ENCODE measurements at regions not wholly inside any gene's neighbourhood (a gene's known extent, or its start where the extent isn't known, plus 50 kb on each side); places are given as distances from the start of the nearest gene placed in this dataset.

DNA sequence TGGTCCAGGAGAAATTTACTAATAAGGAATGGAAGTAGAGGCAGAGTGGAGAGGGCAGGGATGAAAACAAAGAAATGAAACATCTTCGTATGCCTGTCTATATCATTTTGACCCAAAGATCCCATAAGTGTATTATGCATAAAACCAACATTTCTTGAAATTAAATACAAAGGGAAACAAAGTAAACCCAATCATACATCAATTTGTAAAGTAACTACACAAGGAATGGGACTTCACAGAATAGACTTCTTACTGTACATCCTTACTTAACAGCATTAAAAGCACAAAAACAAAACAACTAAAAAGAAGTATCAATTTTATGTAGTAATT is 253.6 kb upstream of the CCDC179 start:
- H3K9me3 ChIP-seq, result no peaks in the 10 kb centered on the region
- H3K4me3 ChIP-seq, result no peak overlapping the region
- no peak for DNase-seq
- H3K36me3 ChIP-seq, result no peaks in the 10 kb centered on the region
- TF ChIP-seq, protein P1, sequence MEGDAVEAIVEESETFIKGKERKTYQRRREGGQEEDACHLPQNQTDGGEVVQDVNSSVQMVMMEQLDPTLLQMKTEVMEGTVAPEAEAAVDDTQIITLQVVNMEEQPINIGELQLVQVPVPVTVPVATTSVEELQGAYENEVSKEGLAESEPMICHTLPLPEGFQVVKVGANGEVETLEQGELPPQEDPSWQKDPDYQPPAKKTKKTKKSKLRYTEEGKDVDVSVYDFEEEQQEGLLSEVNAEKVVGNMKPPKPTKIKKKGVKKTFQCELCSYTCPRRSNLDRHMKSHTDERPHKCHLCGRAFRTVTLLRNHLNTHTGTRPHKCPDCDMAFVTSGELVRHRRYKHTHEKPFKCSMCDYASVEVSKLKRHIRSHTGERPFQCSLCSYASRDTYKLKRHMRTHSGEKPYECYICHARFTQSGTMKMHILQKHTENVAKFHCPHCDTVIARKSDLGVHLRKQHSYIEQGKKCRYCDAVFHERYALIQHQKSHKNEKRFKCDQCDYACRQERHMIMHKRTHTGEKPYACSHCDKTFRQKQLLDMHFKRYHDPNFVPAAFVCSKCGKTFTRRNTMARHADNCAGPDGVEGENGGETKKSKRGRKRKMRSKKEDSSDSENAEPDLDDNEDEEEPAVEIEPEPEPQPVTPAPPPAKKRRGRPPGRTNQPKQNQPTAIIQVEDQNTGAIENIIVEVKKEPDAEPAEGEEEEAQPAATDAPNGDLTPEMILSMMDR (IDR thresholded peaks at IDR 0.05), result no peak
- TF ChIP-seq POLR2A (IDR thresholded peaks at IDR 0.05), result no peak
- H3K4me1 ChIP-seq, result peaks cover 0 to 3% (median 1%) of the 10 kb centered on the region in 4 donors
- H3K27me3 ChIP-seq, result no peaks in the 10 kb centered on the region
- H3K27ac ChIP-seq, result no peak overlapping the region

DNA sequence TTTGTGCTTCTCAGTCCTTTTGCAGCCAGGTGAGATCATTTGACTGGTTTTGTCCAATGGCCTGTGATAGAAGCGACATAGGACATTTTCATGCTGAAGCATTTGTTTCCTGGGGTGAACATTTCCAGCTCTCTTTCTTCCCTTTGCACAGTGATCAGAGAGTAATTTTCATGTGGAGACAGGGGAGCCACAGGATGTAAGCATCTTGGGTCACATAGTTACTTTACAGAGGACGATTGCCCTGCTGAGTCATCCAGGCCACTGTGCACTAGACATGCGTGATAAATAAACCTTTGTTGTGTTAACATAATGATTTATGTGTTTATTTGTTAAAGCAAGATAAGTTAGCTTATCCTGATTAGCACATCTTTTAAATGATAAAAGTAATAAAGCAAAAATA is 263.5 kb upstream of the CCDC179 start:
- no peak overlapping the region for H3K4me3 ChIP-seq
- no peaks in the 10 kb centered on the region for H3K9me3 ChIP-seq
- no peaks in the 10 kb centered on the region for H3K36me3 ChIP-seq
- DNase-seq, result no peak
- TF ChIP-seq POLR2A (IDR thresholded peaks at IDR 0.05), result no peak
- TF ChIP-seq, protein P1 (IDR thresholded peaks at IDR 0.05), result no peak
- no peak overlapping the region for H3K27ac ChIP-seq
- no peaks in the 10 kb centered on the region for H3K27me3 ChIP-seq
- H3K4me1 ChIP-seq, result no peaks in the 10 kb centered on the region

DNA sequence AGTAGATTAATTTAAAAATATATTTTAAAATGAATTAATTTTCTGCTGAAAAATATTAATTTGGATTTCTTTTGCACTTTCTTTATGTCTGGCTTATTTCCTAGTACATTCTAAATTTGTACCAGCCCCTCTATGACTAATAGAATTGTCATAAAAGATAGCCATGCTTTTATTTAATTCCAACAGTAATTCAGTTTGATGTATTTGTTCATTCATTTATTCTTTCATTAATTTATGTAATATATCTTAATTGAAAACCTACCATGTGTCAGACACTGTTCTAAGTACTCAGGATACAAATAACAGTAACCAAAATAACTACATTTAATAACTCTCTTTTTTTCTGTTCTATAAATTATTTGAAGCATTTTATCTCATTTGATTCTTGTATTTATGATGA is 264.0 kb upstream of the CCDC179 start:
- no peak overlapping the region for H3K27ac ChIP-seq
- TF ChIP-seq, protein P1 (IDR thresholded peaks at IDR 0.05), result no peak
- no peak for TF ChIP-seq POLR2A (IDR thresholded peaks at IDR 0.05)
- H3K27me3 ChIP-seq, result no peaks in the 10 kb centered on the region
- no peaks in the 10 kb centered on the region for H3K9me3 ChIP-seq
- no peak overlapping the region for H3K4me3 ChIP-seq
- H3K4me1 ChIP-seq, result no peaks in the 10 kb centered on the region
- DNase-seq, result no peak
- H3K36me3 ChIP-seq, result no peaks in the 10 kb centered on the region

DNA sequence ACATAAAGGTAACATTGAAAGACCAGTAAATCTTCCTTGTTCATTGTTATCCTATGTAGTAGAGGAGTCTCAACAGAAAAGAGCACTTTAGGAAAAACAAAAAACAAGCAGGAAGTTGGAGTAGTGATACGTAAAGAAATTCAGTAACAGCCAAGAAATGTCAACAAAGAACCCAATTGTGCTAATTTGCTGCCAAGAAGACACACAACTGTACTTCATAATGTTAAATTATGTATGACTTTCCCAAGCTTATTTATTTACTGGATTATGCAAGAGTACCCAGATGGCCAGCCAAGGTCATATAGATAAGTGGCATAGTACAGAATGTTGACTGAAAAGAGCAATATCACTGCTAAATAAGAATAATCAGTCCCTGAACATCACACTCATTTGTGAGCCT is 264.7 kb upstream of the CCDC179 start:
- Histone ChIP-seq H3K36me3 (no peaks in the 10 kb centered on the region), H3K9me3 (no peaks in the 10 kb centered on the region), H3K27ac (no peak overlapping the region), H3K27me3 (no peaks in the 10 kb centered on the region), H3K4me3 (no peak overlapping the region), H3K4me1 (no peaks in the 10 kb centered on the region)
- no peak for DNase-seq
- TF ChIP-seq, protein P1 (IDR thresholded peaks at IDR 0.05), result no peak
- TF ChIP-seq POLR2A (IDR thresholded peaks at IDR 0.05), result no peak

DNA sequence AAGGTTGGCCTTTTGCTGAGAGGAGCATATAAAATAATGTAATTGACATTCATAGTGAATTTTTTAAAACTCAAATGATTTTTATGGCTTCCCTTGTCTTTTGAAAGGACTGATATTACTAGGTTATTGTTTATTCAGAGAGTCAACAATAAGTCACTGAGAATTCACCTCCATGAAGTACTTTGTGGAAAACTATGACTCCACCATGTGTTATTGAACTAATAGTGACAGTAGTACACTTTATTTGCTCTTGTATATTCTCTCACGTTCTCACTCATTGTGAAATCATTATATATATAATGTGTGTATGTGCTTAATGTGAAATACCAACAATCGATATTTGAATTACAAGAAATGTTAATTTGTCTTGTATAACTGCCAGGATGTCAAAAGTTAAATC is 267.4 kb upstream of the CCDC179 start:
- Histone ChIP-seq H3K36me3 (no peaks in the 10 kb centered on the region), H3K27ac (no peak overlapping the region), H3K4me3 (no peak overlapping the region), H3K9me3 (no peaks in the 10 kb centered on the region), H3K4me1 (no peaks in the 10 kb centered on the region), H3K27me3 (no peaks in the 10 kb centered on the region)
- DNase-seq, result no peak
- TF ChIP-seq, protein P1 (IDR thresholded peaks at IDR 0.05), result no peak
- no peak for TF ChIP-seq POLR2A (IDR thresholded peaks at IDR 0.05)

DNA sequence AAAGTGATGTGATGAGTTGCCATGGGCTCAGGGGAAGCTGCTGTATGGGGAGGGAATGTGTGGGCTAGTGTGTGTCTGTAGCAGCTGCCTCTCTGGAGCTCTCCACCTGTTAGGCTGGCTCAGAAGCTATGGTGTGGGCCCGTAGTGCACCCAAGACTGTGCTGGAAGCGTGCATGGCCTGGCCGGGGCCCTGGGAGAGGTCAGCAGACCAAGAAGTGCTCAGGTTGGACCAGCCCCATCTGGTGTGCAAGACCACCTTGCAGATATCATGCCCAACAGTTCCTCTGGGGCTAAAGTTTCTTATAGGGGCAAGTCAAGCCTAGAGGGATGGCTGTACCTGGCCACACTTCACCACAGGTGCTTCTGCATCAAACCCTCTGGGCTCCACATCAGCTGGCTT is 274.4 kb upstream of the CCDC179 start:
- Histone ChIP-seq H3K9me3 (no peaks in the 10 kb centered on the region), H3K4me1 (no peaks in the 10 kb centered on the region), H3K4me3 (no peak overlapping the region), H3K36me3 (no peaks in the 10 kb centered on the region), H3K27ac (no peak overlapping the region), H3K27me3 (no peaks in the 10 kb centered on the region)
- no peak for DNase-seq
- no peak for TF ChIP-seq POLR2A (IDR thresholded peaks at IDR 0.05)
- TF ChIP-seq, protein P1 (IDR thresholded peaks at IDR 0.05), result no peak
